ENCODE measurements at regions not wholly inside any gene's neighbourhood (a gene's known extent, or its start where the extent isn't known, plus 50 kb on each side); places are given as distances from the start of the nearest gene placed in this dataset.

- TF ChIP-seq CTCF (IDR thresholded peaks at IDR 0.05) (no peak), EP300 (IDR thresholded peaks at IDR 0.05) (no peak)
Observed at GRCh38 chr1:239457491-239458143, 71.2 kb downstream of the CHRM3 start.
